ENCODE measurements at regions not wholly inside any gene's neighbourhood (a gene's known extent, or its start where the extent isn't known, plus 50 kb on each side); places are given as distances from the start of the nearest gene placed in this dataset.

DNA sequence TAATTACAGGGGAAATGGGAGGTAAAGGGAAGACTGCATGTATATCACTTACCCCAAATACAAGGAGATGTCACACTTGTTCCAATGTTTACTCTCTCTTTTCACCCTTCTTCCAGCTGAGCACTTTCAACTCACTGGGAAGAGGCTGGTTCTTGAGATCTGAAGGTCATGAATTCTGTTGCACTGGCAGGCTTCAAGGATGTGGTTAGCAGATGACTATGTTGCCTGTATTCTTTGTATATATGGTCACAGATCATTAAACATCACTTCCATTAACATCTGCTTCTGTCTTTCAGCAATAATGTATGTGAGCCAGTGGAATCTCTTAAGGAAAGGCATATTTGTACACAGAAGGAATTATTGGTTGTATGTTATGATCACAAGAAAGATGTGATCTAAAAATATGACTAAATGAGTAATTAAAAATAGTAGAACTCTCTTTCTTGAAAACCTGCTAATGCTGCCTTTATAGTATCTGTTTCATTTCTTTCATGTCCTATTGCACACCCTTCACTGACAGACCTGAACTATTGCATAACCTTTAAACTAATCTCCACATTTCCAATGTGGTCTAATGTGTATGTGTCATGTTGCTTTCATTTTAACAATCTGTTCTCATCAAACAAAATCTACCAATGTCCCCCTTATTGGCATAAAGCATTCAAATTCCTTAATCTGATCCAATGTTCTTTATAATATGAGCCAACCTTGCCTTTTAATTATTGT lies 131.4 kb upstream of the EPHA7 start:
- no peaks in the 10 kb centered on the region; a peak in 2 of 22 replicates for H3K9me3 ChIP-seq (replicated peaks in 1 of 11)
- no peaks in the 10 kb centered on the region for H3K27me3 ChIP-seq
- peak overlapping the region in 3 of 11 experiments; percentile 9 to 22 (median 22); a peak in 5 of 22 replicates for H3K4me2 ChIP-seq
- no peaks in the 10 kb centered on the region for H3K36me3 ChIP-seq
- no peak overlapping the region for H3K9ac ChIP-seq
- no peak for TF ChIP-seq Cebpa-rat (IDR thresholded peaks at IDR 0.05)
- H4K20me1 ChIP-seq: no peaks in the 10 kb centered on the region
- no peak overlapping the region for H3K4me3 ChIP-seq
- H3K27ac ChIP-seq: no peak overlapping the region
- H3K4me1 ChIP-seq: peaks cover 0 to 10% (median 5%) of the 10 kb centered on the region in 10 experiments; a peak in 8 of 20 replicates

DNA sequence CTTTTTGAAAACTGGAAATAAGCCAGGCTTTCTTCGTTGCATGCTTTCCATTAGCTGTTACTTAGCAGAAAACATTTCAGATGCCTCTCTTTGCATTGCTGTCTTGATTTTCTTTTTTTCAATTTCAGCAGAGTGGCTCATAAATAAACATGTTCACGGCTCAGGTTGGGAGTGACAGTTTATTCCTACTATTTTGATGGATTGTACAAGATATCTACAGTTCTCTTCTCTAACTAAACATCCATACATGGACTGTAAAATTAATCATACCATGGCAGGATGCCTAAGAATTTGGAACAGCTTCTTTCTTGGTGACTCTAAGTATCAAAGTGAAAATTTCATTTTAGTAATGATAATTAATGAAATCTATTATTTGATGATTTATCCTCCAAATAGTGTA lies 130.5 kb upstream of the EPHA7 start:
- H3K4me1 ChIP-seq: peaks cover 0 to 10% (median 5%) of the 10 kb centered on the region in 10 experiments; a peak in 8 of 20 replicates
- H3K4me3 ChIP-seq: no peak overlapping the region
- no peak overlapping the region for H3K9ac ChIP-seq
- no peaks in the 10 kb centered on the region for H4K20me1 ChIP-seq
- no peaks in the 10 kb centered on the region for H3K36me3 ChIP-seq
- no peak overlapping the region for H3K4me2 ChIP-seq
- no peak for TF ChIP-seq Cebpa-rat (IDR thresholded peaks at IDR 0.05)
- H3K27me3 ChIP-seq: no peaks in the 10 kb centered on the region
- no peaks in the 10 kb centered on the region; a peak in 2 of 22 replicates for H3K9me3 ChIP-seq (replicated peaks in 1 of 11)
- no peak overlapping the region for H3K27ac ChIP-seq

- Histone ChIP-seq H3K27me3 (no peaks in the 10 kb centered on the region), H3K9ac (no peak overlapping the region), H3K4me1 (no peaks in the 10 kb centered on the region), H3K36me3 (no peaks in the 10 kb centered on the region), H4K20me1 (no peaks in the 10 kb centered on the region), H3K9me3 (replicated peaks in 1 of 11) (no peaks in the 10 kb centered on the region), H3K4me2 (no peak overlapping the region), H3K4me3 (no peak overlapping the region), H3K27ac (no peak overlapping the region)
- TF ChIP-seq Cebpa-rat (IDR thresholded peaks at IDR 0.05): no peak
These were observed 105.5 kb upstream of the EPHA7 start for GRCh38 chr6:93524671-93525451.

- no peak for TF ChIP-seq Cebpa-rat (IDR thresholded peaks at IDR 0.05)
- Histone ChIP-seq H3K4me3 (no peak overlapping the region), H3K4me2 (no peak overlapping the region), H4K20me1 (no peaks in the 10 kb centered on the region), H3K9ac (no peak overlapping the region), H3K36me3 (no peaks in the 10 kb centered on the region), H3K9me3 (replicated peaks in 1 of 11) (no peaks in the 10 kb centered on the region), H3K27me3 (no peaks in the 10 kb centered on the region), H3K4me1 (no peaks in the 10 kb centered on the region), H3K27ac (no peak overlapping the region)
These were observed 104.0 kb upstream of the EPHA7 start for GRCh38 chr6:93523365-93523764.

GRCh38 chr6:93516441-93516840 lies 97.1 kb upstream of the EPHA7 start:
- Histone ChIP-seq H3K36me3 (no peaks in the 10 kb centered on the region), H3K4me2 (peak overlapping the region in 2 of 11 experiments; percentile 36 to 43; a peak in 2 of 22 replicates), H3K4me1 (peaks cover 0 to 14% (median 8%) of the 10 kb centered on the region in 10 experiments; a peak in 9 of 20 replicates), H3K9me3 (replicated peaks in 1 of 11) (no peaks in the 10 kb centered on the region), H3K4me3 (no peak overlapping the region), H3K27ac (no peak overlapping the region), H4K20me1 (no peaks in the 10 kb centered on the region), H3K27me3 (no peaks in the 10 kb centered on the region), H3K9ac (no peak overlapping the region)
- TF ChIP-seq Cebpa-rat (IDR thresholded peaks at IDR 0.05): no peak

GRCh38 chr6:93515736-93516135 lies 96.4 kb upstream of the EPHA7 start:
- H3K9ac ChIP-seq: no peak overlapping the region
- no peaks in the 10 kb centered on the region for H3K36me3 ChIP-seq
- H3K4me3 ChIP-seq: no peak overlapping the region
- no peaks in the 10 kb centered on the region for H4K20me1 ChIP-seq
- H3K4me2 ChIP-seq: peak overlapping the region in 5 of 11 experiments; percentile 5 to 43 (median 15); a peak in 5 of 22 replicates
- H3K27ac ChIP-seq: no peak overlapping the region
- TF ChIP-seq Cebpa-rat (IDR thresholded peaks at IDR 0.05): no peak
- H3K27me3 ChIP-seq: no peaks in the 10 kb centered on the region
- no peaks in the 10 kb centered on the region for H3K9me3 ChIP-seq (replicated peaks in 1 of 11)
- H3K4me1 ChIP-seq: peaks cover 0 to 14% (median 8%) of the 10 kb centered on the region in 10 experiments; a peak in 9 of 20 replicates

GRCh38 chr6:93498713-93499112 lies 79.4 kb upstream of the EPHA7 start:
- H3K4me2 ChIP-seq: no peak overlapping the region
- TF ChIP-seq Cebpa-rat (IDR thresholded peaks at IDR 0.05): no peak

GRCh38 chr6:93496548-93496947 lies 77.2 kb upstream of the EPHA7 start:
- Histone ChIP-seq H3K4me3 (no peak overlapping the region), H3K4me2 (peak overlapping the region in 1 of 11 experiments; percentile 18; a peak in 1 of 22 replicates), H3K9ac (no peak overlapping the region), H3K27ac (no peak overlapping the region), H3K4me1 (peaks cover 0 to 6% (median 0%) of the 10 kb centered on the region in 10 experiments; a peak in 1 of 20 replicates), H3K36me3 (no peaks in the 10 kb centered on the region), H4K20me1 (no peaks in the 10 kb centered on the region), H3K27me3 (no peaks in the 10 kb centered on the region), H3K9me3 (replicated peaks in 1 of 11) (no peaks in the 10 kb centered on the region)
- TF ChIP-seq Cebpa-rat (IDR thresholded peaks at IDR 0.05): no peak

More at GRCh38 chr6:93498713-93499112, 79.4 kb upstream of the EPHA7 start:
- no peak overlapping the region for H3K4me3 ChIP-seq
- H3K9me3 ChIP-seq (replicated peaks in 1 of 11): no peaks in the 10 kb centered on the region
- H3K27ac ChIP-seq: no peak overlapping the region
- no peaks in the 10 kb centered on the region for H3K36me3 ChIP-seq
- no peak overlapping the region for H3K9ac ChIP-seq
- peaks cover 0 to 6% (median 0%) of the 10 kb centered on the region in 10 experiments; a peak in 1 of 20 replicates for H3K4me1 ChIP-seq
- H3K27me3 ChIP-seq: no peaks in the 10 kb centered on the region
- no peaks in the 10 kb centered on the region for H4K20me1 ChIP-seq

DNA sequence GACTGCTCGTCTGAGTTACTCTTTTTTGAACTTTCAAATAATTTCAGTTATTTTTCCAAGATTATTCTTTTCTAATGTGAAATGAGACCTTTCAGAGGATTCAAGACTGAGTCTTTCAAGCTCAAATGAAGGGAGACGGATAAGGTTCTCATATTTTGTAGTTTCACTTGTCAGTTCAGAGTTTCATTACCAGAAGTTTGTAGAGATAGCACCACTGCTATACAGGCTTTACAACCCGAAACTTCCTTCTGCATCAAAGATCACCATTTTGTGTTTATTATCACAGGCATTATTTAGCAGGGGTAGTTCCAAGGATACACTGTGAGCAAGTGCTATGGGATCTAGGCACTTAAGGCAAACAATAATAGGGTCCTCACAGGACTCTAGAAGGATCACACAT lies 74.7 kb upstream of the EPHA7 start:
- Histone ChIP-seq H3K9me3 (replicated peaks in 1 of 11) (no peaks in the 10 kb centered on the region), H3K27ac (no peak overlapping the region), H3K4me1 (peaks cover 0 to 6% (median 0%) of the 10 kb centered on the region in 10 experiments; a peak in 1 of 20 replicates), H3K4me3 (no peak overlapping the region), H3K27me3 (no peaks in the 10 kb centered on the region), H4K20me1 (no peaks in the 10 kb centered on the region), H3K4me2 (no peak overlapping the region), H3K36me3 (no peaks in the 10 kb centered on the region), H3K9ac (no peak overlapping the region)
- no peak for TF ChIP-seq Cebpa-rat (IDR thresholded peaks at IDR 0.05)
